ENCODE measurements at regions not wholly inside any gene's neighbourhood (a gene's known extent, or its start where the extent isn't known, plus 50 kb on each side); places are given as distances from the start of the nearest gene placed in this dataset.

DNA sequence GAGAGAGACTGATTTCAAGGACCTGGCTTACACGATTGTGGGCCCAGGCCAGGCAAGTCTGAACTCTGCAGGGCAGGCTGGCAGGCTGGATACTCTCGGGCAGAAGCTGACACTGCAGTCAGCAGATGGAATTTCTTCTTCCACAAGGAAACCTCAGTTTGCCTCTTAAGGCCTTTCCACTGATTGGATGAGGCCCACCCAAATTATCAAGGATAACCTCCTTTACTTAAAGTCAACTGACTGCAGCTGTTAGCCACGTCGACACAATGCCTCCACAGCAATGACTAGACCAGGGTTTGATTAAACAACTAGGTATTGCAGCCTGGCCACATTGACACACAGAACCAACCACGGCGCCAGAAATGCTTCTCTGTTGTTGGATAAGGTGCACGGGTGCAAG, 130.5 kb downstream of the PSMG1 start:
- TF ChIP-seq CTCF (conservative IDR thresholded peaks at IDR 0.05; ENCODE audit: low read depth in 2 of 2) (no peak), EZH2 (IDR thresholded peaks at IDR 0.05; ENCODE audit: low read depth, unreplicated experiment) (no peak), POLR2AphosphoS5 (IDR thresholded peaks at IDR 0.05; ENCODE audit: low read depth) (no peak)
